COLO668 (cell line): ENCODE measurements at regions not wholly inside any gene's neighbourhood (a gene's known extent, or its start where the extent isn't known, plus 50 kb on each side); places are given as distances from the start of the nearest gene placed in this dataset.
A peak's percentile ranks its signal among the peaks of the same experiment; 100 is the strongest.
"Not testable (repeated sequence)": the region's sequence is repeated elsewhere in the genome, so short reads cannot be mapped to it uniquely, and the experiment has no call there.

Source experiments
- DNase-seq: peaks from one replicate; lab custom pipeline; 2025; ENCODE audit not compliant: unreplicated experiment; lab: John Stamatoyannopoulos, UW

GRCh38 chr12:116327992-116328391, 50.5 kb upstream of the MED13L start:
- DNase-seq, result not testable (repeated sequence)

- no peak for DNase-seq
Observed at GRCh38 chr12:116331876-116332275, 54.4 kb upstream of the MED13L start.

GRCh38 chr12:116332705-116333380, 55.4 kb upstream of the MED13L start:
- no peak for DNase-seq

- DNase-seq, result no peak
Observed at GRCh38 chr12:116333402-116333801, 55.9 kb upstream of the MED13L start.

GRCh38 chr12:116336542-116337065, 59.1 kb upstream of the MED13L start:
- DNase-seq, result no peak

GRCh38 chr12:116337312-116337711, 59.8 kb upstream of the MED13L start:
- no peak for DNase-seq

GRCh38 chr12:116338064-116338846, 60.8 kb upstream of the MED13L start:
- DNase-seq, result no peak

- no peak for DNase-seq
Observed at GRCh38 chr12:116339062-116339461, 61.6 kb upstream of the MED13L start.

GRCh38 chr12:116339800-116340371, 62.4 kb upstream of the MED13L start:
- DNase-seq, result no peak

- no peak for DNase-seq
Observed at GRCh38 chr12:116343331-116343884, 65.9 kb upstream of the MED13L start.

- no peak for DNase-seq
Observed at GRCh38 chr12:116346222-116346621, 68.7 kb upstream of the MED13L start.

- DNase-seq, result no peak
Observed at GRCh38 chr12:116346741-116347140, 69.2 kb upstream of the MED13L start.

- DNase-seq, result no peak
Observed at GRCh38 chr12:116347265-116347664, 69.8 kb upstream of the MED13L start.

GRCh38 chr12:116352315-116352835, 74.9 kb upstream of the MED13L start:
- no peak for DNase-seq

- no peak for DNase-seq
Observed at GRCh38 chr12:116353958-116354357, 76.5 kb upstream of the MED13L start.

- DNase-seq, result no peak
Observed at GRCh38 chr12:116354534-116354933, 77.0 kb upstream of the MED13L start.

GRCh38 chr12:116354950-116355783, 77.7 kb upstream of the MED13L start:
- no peak for DNase-seq

- DNase-seq, result no peak
Observed at GRCh38 chr12:116358536-116358892, 81.0 kb upstream of the MED13L start.

- peak; percentile 49 for DNase-seq
Observed at GRCh38 chr12:116358893-116359761, 81.6 kb upstream of the MED13L start.
